Left lobe of liver (tissue), 2 donors: ENCODE measurements at regions not wholly inside any gene's neighbourhood (a gene's known extent, or its start where the extent isn't known, plus 50 kb on each side); places are given as distances from the start of the nearest gene placed in this dataset.
"Not testable (repeated sequence)": the region's sequence is repeated elsewhere in the genome, so short reads cannot be mapped to it uniquely, and the experiment has no call there.

Source experiments
- ATAC-seq: fragments of 200-7000 bp; cut with Tn5 transposase; one replicate; pipeline ENCODE4 v1.9.1; 2020; ENCODE audit warnings: mild to moderate bottlenecking, moderate library complexity
- DNase-seq: peaks from one replicate; pipeline ENCODE4 v3.0.0-alpha.2; 2020; ENCODE audit warnings: low spot score
- donor health status: DM: no; HTN: no; CAD: no; lungs with moderate emphysema.
- donor health status: DM: no; HTN: yes; CAD: no.

DNA sequence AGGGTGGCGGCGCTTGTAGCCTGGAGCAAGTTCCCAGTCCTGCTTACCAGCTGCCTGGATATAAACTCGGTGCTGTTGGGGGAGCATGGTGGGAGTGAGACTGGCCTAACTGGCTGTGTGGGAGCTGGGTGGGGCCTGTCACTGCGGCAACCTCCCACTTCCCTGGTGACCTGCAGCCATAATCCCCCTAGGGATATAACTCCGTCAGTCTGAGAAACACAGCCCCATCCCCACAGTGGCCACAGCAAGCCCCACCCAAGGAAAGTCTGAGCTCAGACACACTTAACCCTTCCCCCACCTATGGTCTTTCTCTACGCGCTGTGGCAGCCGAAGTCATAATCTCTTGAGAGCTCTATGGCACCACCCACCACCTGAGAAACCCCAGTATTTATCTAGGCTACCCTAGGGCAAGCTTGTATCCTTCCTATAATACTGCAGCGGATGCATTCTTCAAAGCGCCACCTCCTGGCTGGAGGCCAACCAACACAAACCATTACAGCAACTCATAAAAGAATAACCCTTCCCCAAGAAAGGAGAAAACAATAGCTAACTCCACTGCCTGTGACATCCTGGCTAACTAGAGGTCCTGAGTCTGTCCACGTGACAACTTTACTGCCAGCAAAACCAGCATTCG, 57.4 kb downstream of the ZNF648 start:
- DNase-seq: no peak

DNA sequence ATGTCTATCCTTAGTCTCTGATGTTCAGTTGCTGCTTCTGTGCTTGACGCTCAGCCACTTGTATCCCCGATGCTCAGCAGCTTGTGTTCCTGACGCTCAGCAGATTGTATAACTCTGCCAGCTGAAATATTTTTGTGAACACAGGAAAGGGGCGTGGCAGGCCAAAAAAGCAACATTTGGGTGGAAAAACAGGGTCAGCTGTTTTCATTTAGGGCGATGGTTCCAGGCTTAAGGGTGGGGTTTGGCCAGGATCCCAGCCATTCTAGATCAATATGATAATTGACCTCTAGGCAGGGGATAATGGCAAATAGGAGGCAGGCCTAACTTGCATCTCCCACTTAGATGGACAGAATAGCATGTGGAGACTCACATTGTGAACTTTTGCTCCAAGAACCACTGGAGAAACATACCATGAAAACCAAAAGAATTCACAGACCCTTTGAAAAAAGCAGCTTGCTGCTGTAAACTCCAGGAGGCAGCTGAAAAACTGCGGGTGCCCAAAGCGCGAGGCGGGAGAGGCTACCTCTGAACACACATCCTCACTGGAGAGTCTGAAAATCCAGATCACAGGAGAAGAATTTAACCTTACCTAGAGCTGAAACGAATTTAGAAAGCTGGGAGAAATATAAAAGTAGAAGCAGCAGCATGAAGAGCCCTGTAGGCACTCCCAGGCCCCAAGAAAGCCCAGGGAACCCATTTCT, 58.3 kb downstream of the ZNF648 start:
- no peak for DNase-seq

More for the DNA sequence above, 57.4 kb downstream of the ZNF648 start:
- no peak for ATAC-seq

GRCh38 chr1:182002570-182002969, 58.9 kb downstream of the ZNF648 start:
- no peak for DNase-seq
- no peak for ATAC-seq

More for the DNA sequence above, 58.3 kb downstream of the ZNF648 start:
- ATAC-seq: no peak

DNA sequence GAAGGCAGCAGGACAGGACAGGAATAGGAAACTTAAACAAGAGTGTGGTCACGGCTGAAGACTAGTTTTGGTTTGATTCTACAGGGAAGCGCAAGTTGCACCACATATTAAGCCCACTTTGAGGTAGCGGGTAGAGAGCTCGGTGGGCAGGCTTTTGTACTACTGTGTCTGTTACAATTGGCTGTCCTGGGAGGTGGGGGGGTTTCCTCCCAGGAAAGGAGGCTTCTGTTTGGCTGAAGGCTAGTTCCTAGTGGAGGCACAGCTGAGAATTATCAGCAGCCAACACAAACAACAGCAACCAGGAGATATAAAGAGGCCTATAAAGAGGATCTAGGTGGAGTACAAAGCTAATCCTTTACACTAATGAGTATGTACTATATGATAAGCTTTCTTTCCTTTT, 62.7 kb downstream of the ZNF648 start:
- ATAC-seq: no peak
- no peak for DNase-seq

DNA sequence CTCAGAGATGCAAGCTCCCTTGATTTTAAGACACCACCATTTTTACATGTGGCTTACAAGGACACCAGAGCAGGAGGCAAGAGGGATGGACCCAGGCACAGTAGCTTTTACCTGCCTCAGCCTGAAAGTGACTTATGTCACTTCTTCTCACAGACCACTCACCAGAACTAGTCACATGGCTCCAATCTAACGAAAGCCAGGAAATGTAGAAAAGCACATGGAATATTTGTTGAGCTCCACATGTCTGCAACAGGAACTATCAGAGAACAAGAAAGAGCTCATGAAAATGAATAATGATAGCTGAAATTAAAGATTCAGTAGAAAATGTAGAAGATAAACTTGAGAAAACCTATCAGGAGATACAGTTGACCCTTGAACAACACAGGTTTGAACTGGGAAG, 69.4 kb downstream of the ZNF648 start:
- no peak for DNase-seq
- no peak for ATAC-seq

- ATAC-seq (no peak), DNase-seq (no peak)
Measured at GRCh38 chr1:181990728-181991127, 70.8 kb downstream of the ZNF648 start.

DNA sequence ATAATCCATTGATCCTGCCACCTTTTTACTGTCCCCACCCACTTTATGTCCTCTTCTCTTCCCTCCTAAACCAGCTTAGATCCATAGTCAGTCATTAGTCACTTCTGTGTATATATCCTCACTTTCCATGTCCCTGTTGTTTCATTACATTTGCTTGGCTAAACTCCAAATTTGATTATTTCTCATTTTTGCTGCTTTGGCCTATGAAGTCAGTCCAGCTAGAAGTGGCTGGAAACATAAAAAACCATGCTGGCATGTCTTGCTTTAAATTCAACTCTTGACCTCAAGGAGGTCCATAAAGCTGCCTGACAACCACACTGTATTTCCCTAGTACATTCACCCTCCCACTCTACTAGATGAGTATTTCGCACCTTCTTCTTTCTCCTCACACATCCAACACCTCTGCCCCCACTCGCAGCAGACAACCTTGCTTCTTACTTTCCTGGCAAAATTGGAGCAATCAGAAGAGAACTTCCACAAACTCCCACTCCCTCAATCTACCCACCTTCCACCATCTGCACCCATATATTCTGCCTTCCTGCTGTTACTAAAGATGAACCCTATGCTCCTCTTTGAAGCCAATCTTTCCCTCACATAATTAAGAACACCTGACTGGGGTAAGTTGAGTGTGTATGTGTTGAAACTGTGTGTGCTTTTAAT, 72.1 kb downstream of the ZNF648 start:
- no peak for DNase-seq
- ATAC-seq: no peak

DNA sequence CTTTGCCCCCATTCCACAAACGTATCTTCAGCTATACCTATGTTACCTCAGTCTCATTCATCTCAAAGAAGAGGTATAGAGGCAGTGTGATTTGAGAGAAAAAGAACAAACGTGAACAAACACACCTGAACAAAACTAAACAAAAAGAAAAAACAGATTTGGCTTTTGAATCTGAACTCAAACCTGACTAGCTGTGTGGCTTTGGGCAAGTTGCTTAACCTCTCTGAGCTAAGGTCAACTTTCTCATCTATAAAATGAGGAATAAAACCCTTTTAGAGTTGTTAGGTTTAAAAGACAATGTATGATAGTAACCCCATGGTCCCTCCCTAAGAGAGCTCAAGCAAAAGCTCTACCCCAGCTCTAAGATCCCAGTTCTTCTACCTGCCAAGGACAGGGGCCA, 73.5 kb downstream of the ZNF648 start:
- DNase-seq: no peak
- no peak for ATAC-seq

GRCh38 chr1:181987334-181987895, 74.1 kb downstream of the ZNF648 start:
- no peak for DNase-seq
- no peak for ATAC-seq

GRCh38 chr1:181986907-181987305, 74.6 kb downstream of the ZNF648 start:
- DNase-seq: no peak
- no peak for ATAC-seq

DNA sequence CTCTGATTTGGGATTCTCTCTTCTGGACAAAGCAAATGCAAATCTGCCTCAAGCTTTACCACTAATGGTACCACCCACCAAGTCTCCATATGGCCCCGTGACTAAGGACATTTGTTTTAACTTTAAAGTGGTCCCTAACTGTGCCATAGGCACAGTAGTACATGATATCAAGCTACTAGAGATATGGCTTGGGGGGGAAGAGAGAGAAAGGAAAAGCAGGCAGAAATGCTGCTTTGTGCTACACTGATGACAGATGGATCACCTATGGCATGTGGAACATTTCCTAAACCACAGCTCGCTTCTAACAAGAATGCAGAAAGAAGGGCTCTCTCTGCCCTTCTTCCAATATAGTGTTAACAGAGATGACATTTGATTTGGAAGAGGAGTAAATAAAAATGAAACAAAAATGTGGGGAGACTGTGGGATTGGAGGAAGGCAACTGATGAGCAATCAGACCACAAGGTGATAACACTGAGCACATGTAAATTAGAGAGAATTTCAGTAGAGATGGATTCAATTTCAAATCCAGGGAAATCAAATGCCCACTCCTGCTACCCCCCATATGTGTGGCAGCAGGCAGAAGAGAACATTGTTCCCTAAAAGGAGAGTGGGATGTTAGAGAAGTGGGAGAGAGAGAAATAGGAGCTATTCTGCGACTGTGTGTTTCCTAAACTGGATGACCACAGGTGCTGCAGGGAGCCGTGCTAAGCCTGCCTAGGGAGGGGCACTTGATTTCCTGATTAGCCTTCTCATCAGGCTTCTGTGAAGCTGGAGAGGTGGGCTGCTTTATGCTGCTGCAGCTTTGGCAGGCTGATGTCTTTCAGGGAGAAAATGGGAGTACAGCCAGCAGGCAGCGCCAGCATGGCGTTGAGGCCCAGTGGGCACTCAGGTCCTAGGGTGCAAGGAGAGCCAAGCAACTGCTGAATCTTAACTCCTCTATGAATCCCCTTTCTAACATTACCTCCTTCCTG, 75.3 kb downstream of the ZNF648 start:
- DNase-seq: no peak
- no peak for ATAC-seq

DNA sequence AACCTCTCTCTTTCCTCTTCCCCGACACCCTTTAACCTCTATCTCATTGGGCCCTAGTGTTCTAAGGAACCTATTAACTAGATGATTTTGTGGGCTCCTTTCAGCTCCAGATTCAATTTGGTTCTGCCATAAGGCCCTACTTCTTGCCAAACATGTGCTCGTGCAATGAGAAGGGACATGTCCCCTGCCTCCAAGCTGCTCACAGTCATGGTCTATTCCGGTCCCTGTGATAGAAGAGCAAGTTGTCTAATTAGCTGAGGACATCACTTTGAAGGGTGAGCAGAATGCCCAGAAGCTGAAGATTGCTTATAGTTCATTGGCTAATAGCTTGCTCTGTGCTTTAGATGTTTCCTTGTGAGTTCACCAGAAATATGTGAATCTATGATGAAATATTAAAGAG, 76.2 kb downstream of the ZNF648 start:
- ATAC-seq: no peak

GRCh38 chr1:181984006-181984405, 77.5 kb downstream of the ZNF648 start:
- DNase-seq (no peak), ATAC-seq (no peak)

More for the DNA sequence above, 76.2 kb downstream of the ZNF648 start:
- DNase-seq: no peak

DNA sequence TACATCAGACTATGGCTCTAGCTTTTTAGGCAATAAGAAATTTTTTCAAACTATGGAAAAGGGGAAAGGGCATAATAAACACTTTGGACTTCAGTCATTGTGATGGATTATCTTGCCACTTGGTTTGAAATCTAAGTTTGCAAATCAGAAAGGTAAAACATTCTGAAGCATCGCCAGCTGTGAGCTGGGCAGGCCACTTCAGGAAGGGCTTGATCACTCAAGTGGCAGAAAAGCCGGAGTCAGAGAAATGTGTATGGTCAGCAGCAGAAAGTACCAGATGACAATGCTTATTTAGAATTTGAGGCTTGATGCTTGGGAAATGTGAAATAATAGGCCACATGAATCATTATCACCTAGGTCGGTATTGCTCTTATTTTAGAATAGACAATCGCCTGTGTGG, 79.7 kb downstream of the ZNF648 start:
- no peak for ATAC-seq
- no peak for DNase-seq

DNA sequence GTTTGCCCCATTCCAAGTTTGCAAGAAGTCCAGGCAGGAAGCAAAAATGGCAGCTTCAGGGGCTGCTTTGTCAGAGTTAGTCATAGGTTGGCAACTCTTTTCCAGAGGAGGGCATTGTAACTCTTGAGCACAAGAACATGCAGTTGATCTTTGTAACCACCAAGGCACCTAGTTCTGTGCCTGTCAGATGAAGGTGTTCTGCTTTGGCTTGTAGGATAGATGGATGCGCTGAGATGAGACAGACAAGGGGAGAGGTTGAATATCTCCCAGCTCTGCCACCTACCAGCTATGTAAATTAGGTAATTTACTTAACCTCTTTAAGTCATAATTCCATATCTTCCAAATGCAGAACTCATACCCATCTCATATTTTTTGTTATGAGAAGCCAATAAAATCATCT, 89.3 kb downstream of the ZNF648 start:
- no peak for ATAC-seq

GRCh38 chr1:181971424-181971823, 90.1 kb downstream of the ZNF648 start:
- no peak for ATAC-seq
- no peak for DNase-seq

More for the DNA sequence above, 89.3 kb downstream of the ZNF648 start:
- DNase-seq: no peak

- DNase-seq: no peak
- no peak for ATAC-seq
Measured at GRCh38 chr1:181969902-181970301, 91.6 kb downstream of the ZNF648 start.

DNA sequence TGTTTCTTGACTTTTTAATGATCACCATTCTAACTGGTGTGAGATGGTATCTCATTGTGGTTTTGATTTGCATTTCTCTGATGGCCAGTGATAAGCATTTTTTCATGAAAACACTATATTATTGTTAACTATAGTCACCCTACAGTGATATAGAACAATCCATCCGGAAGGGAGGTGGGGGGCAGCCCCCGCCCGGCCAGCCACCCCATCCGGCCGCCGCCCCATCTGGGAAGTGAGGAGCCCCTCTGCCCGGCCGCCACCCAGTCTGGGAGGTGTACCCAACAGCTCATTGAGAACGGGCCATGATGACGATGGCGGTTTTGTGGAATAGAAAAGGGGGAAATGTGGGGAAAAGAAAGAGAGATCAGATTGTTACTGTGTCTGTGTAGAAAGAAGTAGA, 106.8 kb downstream of the ZNF648 start:
- not testable (repeated sequence) for DNase-seq, ATAC-seq

DNA sequence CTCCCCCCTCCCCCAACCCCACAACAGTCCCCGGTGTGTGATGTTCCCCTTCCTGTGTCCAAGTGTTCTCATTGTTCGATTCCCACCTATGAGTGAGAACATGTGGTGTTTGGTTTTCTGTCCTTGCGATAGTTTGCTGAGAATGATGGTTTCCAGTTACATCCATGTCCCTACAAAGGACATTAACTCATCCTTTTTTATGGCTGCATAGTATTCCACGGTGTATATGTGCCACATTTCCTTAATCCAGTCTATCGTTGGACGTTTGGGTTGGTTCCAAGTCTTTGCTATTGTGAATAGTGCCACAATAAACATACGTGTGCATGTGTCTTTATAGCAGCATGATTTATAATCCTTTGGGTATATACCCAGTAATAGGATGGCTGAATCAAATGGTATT, 107.3 kb downstream of the ZNF648 start:
- ATAC-seq: not testable (repeated sequence)

GRCh38 chr1:181953596-181953995, 107.9 kb downstream of the ZNF648 start:
- no peak for DNase-seq
- ATAC-seq: no peak

More for the DNA sequence above, 107.3 kb downstream of the ZNF648 start:
- not testable (repeated sequence) for DNase-seq

DNA sequence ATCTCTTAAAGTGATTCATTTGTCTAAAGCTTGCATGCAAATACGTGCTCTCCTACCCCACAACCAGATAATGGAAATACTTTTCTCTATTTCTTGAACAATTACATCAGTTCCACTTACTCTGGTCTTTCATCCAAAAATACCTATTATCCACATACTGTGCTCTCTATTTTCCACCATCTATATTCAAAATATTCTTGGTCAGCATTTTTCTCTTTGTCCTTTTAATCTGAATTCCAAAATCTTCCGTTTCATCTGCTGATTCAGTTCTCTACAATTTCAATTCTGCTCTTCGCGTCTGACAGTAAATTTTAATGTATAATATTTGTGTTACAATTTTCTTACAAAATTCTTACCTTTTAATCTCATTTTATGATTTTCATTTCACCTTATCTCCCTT, 110.3 kb downstream of the ZNF648 start:
- ATAC-seq (no peak), DNase-seq (no peak)
